Stimulated activated memory B cell treated with anti-CD40 and anti-IgM and Interleukin-4, amounts not matched to agents 10 μg/mL and 1 μg/mL and 100 μg/mL, for 72 hours (primary cell): ENCODE measurements at regions not wholly inside any gene's neighbourhood (a gene's known extent, or its start where the extent isn't known, plus 50 kb on each side); places are given as distances from the start of the nearest gene placed in this dataset.
"Not testable (repeated sequence)": the region's sequence is repeated elsewhere in the genome, so short reads cannot be mapped to it uniquely, and the experiment has no call there.

Experiments
- ATAC-seq: fragments of 150-1000 bp; cut with Tn5 transposase; 2 replicates; pipeline ENCODE4 v1.10.0; 2021
- H3K27ac Mint-ChIP-seq: one replicate; pipeline ENCODE4 v1.8.0; 2022; ENCODE audit warnings: mild to moderate bottlenecking, mixed read lengths
- H3K27me3 Mint-ChIP-seq: one replicate; pipeline ENCODE4 v1.8.0; 2022; ENCODE audit warnings: mixed read lengths
- H3K36me3 Mint-ChIP-seq: one replicate; pipeline ENCODE4 v1.8.0; 2022; ENCODE audit warnings: mixed read lengths
- H3K4me1 Mint-ChIP-seq: one replicate; pipeline ENCODE4 v1.8.0; 2022; ENCODE audit warnings: mixed read lengths
- H3K4me3 Mint-ChIP-seq: one replicate; pipeline ENCODE4 v1.8.0; 2022; ENCODE audit warnings: mild to moderate bottlenecking, moderate library complexity, mixed read lengths
- H3K9me3 Mint-ChIP-seq: one replicate; pipeline ENCODE4 v1.8.0; 2022; ENCODE audit warnings: mixed read lengths

DNA sequence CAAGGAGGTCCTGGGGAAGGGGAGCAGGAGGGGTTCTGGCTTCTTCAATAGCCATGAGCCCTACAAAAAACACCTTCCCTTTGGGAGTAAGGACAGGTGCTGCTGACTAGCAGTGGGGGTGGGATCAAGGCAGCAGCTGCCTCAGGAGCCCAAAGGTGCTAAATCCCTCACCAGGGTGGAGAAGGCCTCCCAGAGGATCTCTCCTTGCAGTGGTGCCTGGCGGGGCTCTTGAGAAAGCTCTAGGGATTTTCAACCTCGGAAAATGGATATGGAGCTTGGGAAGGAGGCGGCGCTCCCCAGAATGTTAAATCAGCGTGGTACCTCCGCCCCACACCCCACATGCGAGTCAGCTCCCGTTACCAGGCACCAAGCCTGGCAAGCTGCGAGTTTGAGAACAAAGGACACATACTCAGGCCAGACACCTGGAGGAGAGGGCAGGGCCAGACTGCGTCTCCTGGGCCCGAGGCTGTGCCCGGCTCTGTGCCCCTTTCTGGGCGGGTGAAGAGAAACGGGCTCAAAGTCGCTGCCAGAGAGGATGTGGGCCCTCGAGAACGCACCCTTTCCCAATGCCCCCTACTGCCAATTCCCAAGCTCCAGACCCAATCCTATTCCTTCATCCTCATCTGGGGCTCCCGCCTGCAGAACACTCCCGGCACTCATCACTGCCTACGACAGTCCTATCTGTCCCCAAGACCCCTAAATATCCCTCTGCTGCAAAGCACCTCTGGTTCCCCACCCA, 139.0 kb downstream of the BRD1 start:
- Mint-ChIP-seq H3K4me3 (no peak overlapping the region), H3K36me3 (no peaks in the 10 kb centered on the region), H3K27ac (no peak overlapping the region), H3K4me1 (no peaks in the 10 kb centered on the region), H3K9me3 (peaks cover 3% of the 10 kb centered on the region), H3K27me3 (peaks cover 93% of the 10 kb centered on the region)
- ATAC-seq: no peak

DNA sequence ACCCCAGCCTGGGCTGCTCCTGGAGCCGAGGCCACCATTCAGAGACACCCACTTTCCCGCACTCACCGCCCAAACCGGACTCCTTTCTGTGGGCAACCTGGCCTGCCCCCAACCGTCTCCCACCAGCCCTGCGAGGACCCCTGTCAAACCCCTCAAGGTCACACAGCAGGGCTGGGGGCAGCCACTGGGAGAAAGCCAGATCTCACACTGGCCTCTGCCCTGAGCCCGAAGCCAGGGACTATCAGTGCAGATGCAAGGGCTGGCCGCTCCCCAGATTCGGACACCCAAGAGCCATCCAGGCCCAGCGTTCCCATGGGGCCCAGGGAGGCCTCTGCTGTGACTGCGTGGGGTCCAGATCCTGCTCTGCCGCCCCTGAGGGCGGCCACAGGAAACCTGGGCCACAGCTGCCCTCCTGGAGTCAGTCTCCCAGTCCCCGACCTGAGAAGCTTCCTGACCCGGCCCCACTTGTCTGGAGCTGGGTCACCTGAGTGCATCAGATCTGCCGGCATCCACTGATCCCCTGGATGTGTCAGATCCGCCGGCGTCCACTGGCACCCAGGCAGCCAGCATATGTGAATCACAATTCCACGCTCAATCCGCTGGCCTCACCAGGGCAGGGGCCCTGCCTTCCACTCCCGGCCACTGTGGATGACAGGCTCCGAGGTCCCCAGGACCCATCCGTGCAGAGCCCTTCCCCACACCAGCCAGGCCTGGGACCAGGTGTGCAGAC, 139.7 kb downstream of the BRD1 start:
- Mint-ChIP-seq H3K36me3 (no peaks in the 10 kb centered on the region), H3K27me3 (peaks cover 86% of the 10 kb centered on the region), H3K4me3 (no peak overlapping the region), H3K9me3 (peaks cover 6% of the 10 kb centered on the region), H3K27ac (no peak overlapping the region), H3K4me1 (no peaks in the 10 kb centered on the region)
- ATAC-seq: no peak

DNA sequence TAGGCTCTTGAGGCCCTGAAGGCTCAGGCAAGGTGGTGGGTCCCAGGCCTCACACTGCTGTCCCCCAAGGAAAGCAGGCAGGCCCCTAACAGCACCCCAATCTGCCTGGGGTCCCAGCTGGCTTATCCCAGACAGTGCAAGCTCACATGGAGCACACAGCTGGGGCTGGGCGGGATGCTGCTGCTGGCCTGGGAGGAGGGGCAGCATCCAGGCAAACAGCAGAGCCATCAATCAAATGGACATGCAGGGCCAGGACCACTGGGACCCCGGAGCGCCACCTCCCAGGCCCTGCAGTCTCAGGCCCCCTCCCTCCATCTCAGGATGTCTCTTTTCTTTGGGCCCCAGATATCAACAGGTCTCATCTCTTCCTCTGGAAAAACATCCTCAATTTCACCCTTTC, 140.3 kb downstream of the BRD1 start:
- Mint-ChIP-seq H3K36me3 (no peaks in the 10 kb centered on the region), H3K9me3 (peaks cover 7% of the 10 kb centered on the region), H3K4me1 (no peaks in the 10 kb centered on the region), H3K27ac (no peak overlapping the region), H3K4me3 (no peak overlapping the region), H3K27me3 (peaks cover 80% of the 10 kb centered on the region)
- ATAC-seq: no peak

DNA sequence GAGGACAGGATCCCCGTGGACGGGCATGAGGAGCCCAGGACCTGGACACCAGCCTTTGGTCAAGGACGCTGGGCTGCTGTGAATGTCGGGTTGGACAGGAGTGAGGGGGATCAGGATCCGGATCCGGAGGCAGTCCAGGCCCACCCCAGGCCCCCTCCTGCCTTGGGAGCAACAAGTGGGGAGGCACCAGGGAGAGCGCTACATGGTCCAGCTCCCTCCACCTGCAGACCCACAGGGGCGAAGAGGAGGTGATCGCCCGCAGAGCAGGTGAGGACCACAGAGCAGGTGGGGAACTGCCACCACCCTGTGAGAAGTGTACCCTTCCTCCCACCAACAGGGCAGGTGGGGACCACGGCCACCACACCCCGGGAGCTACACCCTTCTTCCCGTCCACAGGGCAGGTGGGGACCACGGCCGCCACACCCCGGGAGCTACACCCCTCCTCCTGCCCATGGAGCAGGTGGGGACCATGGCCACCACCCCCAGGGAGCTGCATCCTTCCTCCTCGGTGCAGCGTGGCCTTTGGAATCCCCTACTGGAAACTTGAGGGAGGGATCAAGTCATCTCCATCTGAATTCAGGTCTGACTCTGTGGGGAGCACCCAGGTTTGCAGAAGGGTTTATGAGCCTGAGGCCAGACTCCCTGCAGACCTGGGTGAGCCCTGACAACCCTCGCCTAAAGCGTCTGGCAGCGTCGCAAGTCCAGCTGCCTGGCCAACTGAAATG, 141.0 kb downstream of the BRD1 start:
- no peak overlapping the region for H3K4me3 Mint-ChIP-seq
- no peaks in the 10 kb centered on the region for H3K36me3 Mint-ChIP-seq
- ATAC-seq: no peak
- peaks cover 74% of the 10 kb centered on the region for H3K27me3 Mint-ChIP-seq
- no peak overlapping the region for H3K27ac Mint-ChIP-seq
- H3K9me3 Mint-ChIP-seq: peaks cover 6% of the 10 kb centered on the region
- no peaks in the 10 kb centered on the region for H3K4me1 Mint-ChIP-seq

DNA sequence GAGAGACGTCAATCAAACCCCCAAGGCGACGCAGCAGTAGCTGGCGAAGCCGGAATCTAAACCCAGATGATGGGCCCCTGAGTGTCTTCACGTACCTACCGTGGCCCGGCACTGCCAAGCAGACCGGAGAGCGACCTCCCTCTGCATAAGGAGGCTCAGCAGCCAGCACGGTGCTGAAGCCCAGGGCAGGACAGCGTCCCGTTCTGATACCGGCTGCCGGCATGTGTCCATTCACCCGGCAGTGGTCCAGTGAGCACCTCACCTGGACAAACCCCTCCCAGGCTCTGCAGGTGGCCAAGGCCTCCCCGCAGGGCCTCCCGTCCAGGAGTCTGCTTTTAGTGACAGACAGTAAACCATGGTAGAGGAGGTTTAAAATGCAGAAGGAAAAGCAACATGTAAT, 142.0 kb downstream of the BRD1 start:
- Mint-ChIP-seq H3K36me3 (no peaks in the 10 kb centered on the region), H3K27ac (no peak overlapping the region), H3K9me3 (peaks cover 3% of the 10 kb centered on the region), H3K27me3 (peaks cover 64% of the 10 kb centered on the region), H3K4me3 (no peak overlapping the region), H3K4me1 (no peaks in the 10 kb centered on the region)
- ATAC-seq: no peak

DNA sequence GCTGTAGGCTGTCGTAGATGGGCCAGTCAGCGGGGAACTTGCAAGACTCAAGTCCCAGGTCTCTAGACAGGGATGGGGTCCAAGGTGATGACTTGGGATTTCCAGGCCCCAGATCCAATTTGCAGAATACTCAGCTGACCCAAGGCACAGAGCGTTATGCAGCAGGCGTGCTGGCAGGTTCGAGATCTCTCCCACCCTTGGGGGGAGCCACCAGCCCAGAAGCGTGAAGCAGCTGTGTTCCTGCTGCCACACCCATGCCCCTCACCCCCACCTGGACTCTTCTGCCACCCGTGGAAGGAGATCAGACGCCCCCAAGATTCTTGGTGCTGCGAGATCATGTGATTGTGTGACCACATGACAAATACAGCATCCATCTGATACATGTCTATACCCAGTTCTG, 142.6 kb downstream of the BRD1 start:
- Mint-ChIP-seq H3K27me3 (peaks cover 58% of the 10 kb centered on the region), H3K9me3 (peaks cover 3% of the 10 kb centered on the region), H3K27ac (no peak overlapping the region), H3K36me3 (no peaks in the 10 kb centered on the region), H3K4me1 (no peaks in the 10 kb centered on the region), H3K4me3 (no peak overlapping the region)
- ATAC-seq: no peak

DNA sequence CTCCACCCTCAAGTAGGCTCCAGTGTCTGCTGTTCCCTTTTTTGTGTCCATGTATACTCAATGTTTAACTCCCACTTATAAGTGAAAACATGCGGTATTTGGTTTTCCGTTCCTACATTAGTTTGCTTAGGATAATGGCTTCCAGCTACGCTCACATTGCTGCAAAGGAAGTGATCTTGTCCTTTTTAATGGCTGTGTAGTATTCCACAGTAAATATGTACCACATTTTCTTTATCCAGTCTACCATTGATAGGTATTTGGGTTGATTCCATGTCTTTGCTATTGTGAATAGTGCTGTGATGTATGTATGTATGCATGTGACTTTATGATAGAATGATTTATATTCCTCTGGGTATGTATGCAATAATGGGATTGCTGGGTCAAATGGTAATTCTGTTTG, 144.6 kb downstream of the BRD1 start:
- no peak for ATAC-seq
- H3K9me3 Mint-ChIP-seq: peaks cover 3% of the 10 kb centered on the region
- no peak overlapping the region for H3K4me3 Mint-ChIP-seq
- no peak overlapping the region for H3K27ac Mint-ChIP-seq
- H3K27me3 Mint-ChIP-seq: peaks cover 45% of the 10 kb centered on the region
- no peaks in the 10 kb centered on the region for H3K4me1 Mint-ChIP-seq
- H3K36me3 Mint-ChIP-seq: no peaks in the 10 kb centered on the region

DNA sequence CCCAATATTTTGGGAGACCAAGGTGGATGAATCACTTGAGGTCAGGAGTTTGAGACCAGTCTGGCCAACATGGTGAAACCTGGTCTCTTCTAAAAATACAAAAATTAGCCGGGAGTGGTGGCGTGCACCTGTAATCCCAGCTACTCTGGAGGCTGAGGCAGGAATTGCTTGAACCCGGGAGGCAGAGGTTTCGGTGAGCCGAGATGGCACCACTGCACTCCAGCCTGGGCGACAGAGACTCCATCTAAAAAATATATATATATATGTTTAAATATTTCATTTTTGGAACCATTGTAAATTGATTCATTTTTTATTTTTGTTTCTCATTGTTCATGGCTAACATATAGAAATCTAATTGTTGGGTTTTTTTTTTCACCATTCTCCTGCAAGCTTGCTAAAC, 146.9 kb downstream of the BRD1 start:
- peaks cover 40% of the 10 kb centered on the region for H3K27me3 Mint-ChIP-seq
- not testable (repeated sequence) for H3K9me3 Mint-ChIP-seq, H3K36me3 Mint-ChIP-seq, H3K4me1 Mint-ChIP-seq, H3K27ac Mint-ChIP-seq, ATAC-seq, H3K4me3 Mint-ChIP-seq

- ATAC-seq: no peak
- H3K27me3 Mint-ChIP-seq: peaks cover 24% of the 10 kb centered on the region
- no peaks in the 10 kb centered on the region for H3K4me1 Mint-ChIP-seq
- no peak overlapping the region for H3K27ac Mint-ChIP-seq
- H3K36me3 Mint-ChIP-seq: no peaks in the 10 kb centered on the region
- no peak overlapping the region for H3K4me3 Mint-ChIP-seq
- H3K9me3 Mint-ChIP-seq: peaks cover 3% of the 10 kb centered on the region
Measured at GRCh38 chr22:49678842-49679170, 148.9 kb downstream of the BRD1 start.

GRCh38 chr22:49678137-49678841, 149.4 kb downstream of the BRD1 start:
- Mint-ChIP-seq H3K4me1 (no peaks in the 10 kb centered on the region), H3K9me3 (peaks cover 3% of the 10 kb centered on the region), H3K36me3 (no peaks in the 10 kb centered on the region), H3K4me3 (no peak overlapping the region), H3K27ac (no peak overlapping the region), H3K27me3 (peaks cover 28% of the 10 kb centered on the region)
- no peak for ATAC-seq

GRCh38 chr22:49677495-49677889, 150.2 kb downstream of the BRD1 start:
- no peaks in the 10 kb centered on the region for H3K9me3 Mint-ChIP-seq
- H3K27ac Mint-ChIP-seq: no peak overlapping the region
- H3K4me3 Mint-ChIP-seq: no peak overlapping the region
- peaks cover 33% of the 10 kb centered on the region for H3K27me3 Mint-ChIP-seq
- no peaks in the 10 kb centered on the region for H3K36me3 Mint-ChIP-seq
- ATAC-seq: no peak
- no peaks in the 10 kb centered on the region for H3K4me1 Mint-ChIP-seq

DNA sequence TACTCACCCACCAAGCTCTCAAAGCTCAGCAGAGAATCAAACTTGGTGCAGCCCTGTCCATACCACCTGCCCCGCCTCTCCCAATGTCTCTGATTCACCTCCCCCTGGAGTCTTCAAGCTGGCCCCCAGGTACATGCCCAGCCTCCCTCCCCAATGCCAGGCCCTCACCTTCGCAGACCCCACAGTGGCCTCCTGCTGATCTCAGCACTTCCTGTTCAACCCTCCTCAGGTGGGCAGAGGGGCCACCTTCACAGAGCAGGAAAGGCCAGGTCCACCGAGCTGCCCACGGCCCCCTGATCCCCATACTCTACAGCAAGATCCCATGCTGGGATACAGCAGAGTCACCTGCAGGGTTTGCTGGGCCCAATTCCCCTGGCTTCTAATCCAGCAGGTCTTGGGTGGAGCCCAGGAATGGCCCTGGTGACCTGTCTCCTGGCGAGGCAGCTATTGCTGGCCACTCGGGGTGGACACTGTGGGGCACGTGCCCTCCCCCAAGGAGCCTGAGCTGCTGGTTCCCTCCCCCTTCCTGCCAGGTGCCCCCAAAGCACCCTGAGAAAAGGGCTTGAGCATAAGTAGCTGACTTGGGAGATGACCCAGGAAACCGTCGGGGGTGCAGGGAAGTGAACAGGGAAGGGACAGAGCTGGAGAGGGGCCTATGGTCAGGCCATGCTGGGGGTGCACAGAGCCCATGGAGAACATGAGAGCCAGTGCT, 150.7 kb downstream of the BRD1 start:
- H3K27ac Mint-ChIP-seq: no peak overlapping the region
- no peak overlapping the region for H3K4me3 Mint-ChIP-seq
- peaks cover 35% of the 10 kb centered on the region for H3K27me3 Mint-ChIP-seq
- H3K9me3 Mint-ChIP-seq: no peaks in the 10 kb centered on the region
- no peaks in the 10 kb centered on the region for H3K36me3 Mint-ChIP-seq
- no peaks in the 10 kb centered on the region for H3K4me1 Mint-ChIP-seq
- ATAC-seq: peak; percentile 41

DNA sequence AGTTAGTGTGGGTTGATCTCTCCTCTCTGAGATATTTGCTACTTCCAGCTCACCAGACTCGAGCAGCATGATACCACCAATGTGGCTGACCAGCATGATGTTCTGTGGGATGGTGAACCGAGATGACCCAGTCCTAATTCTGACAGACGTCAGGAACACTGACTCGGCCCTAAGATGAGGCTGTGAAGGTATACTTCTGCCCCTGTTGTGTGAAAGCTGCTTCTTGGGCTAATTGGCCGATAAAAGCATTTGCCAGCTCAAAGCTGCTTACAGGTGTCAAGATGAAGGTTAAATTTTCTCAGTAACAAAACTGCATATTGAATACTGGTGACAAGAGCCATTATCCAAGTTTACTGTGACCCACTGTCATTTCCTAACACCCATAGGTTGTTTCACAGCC, 151.4 kb downstream of the BRD1 start:
- H3K4me3 Mint-ChIP-seq: no peak overlapping the region
- peaks cover 42% of the 10 kb centered on the region for H3K27me3 Mint-ChIP-seq
- H3K27ac Mint-ChIP-seq: no peak overlapping the region
- H3K36me3 Mint-ChIP-seq: no peaks in the 10 kb centered on the region
- no peak for ATAC-seq
- H3K9me3 Mint-ChIP-seq: no peaks in the 10 kb centered on the region
- peaks cover 6% of the 10 kb centered on the region for H3K4me1 Mint-ChIP-seq

GRCh38 chr22:49674479-49675050, 153.1 kb downstream of the BRD1 start:
- no peaks in the 10 kb centered on the region for H3K9me3 Mint-ChIP-seq

More at GRCh38 chr22:49674479-49675050, 153.1 kb downstream of the BRD1 start:
- H3K27me3 Mint-ChIP-seq: peaks cover 49% of the 10 kb centered on the region
- peaks cover 12% of the 10 kb centered on the region for H3K4me1 Mint-ChIP-seq
- no peak overlapping the region for H3K27ac Mint-ChIP-seq
- H3K36me3 Mint-ChIP-seq: no peaks in the 10 kb centered on the region
- no peak overlapping the region for H3K4me3 Mint-ChIP-seq
- ATAC-seq: no peak
